ENCODE measurements at regions not wholly inside any gene's neighbourhood (a gene's known extent, or its start where the extent isn't known, plus 50 kb on each side); places are given as distances from the start of the nearest gene placed in this dataset.

DNA sequence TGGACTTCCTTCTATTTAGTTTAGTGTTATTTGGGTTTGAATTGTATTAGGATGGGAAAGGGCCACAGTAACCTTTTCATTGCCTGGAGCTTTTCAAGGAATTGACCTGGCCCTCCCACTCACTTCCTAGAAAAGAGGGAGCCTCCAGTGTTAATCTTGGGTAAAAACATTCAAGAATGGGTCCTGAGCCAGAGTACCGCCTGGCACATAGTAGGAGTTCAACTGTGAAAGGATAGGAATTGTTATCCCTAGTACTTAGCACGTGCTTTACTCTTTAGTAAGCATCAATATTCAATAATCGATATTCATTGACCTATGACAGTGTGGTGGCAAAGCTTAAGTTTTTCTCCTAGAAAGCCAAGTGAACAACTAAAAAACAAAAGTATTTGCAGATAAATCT is 179.9 kb downstream of the IRS1 start:
- no peak for ATAC-seq

DNA sequence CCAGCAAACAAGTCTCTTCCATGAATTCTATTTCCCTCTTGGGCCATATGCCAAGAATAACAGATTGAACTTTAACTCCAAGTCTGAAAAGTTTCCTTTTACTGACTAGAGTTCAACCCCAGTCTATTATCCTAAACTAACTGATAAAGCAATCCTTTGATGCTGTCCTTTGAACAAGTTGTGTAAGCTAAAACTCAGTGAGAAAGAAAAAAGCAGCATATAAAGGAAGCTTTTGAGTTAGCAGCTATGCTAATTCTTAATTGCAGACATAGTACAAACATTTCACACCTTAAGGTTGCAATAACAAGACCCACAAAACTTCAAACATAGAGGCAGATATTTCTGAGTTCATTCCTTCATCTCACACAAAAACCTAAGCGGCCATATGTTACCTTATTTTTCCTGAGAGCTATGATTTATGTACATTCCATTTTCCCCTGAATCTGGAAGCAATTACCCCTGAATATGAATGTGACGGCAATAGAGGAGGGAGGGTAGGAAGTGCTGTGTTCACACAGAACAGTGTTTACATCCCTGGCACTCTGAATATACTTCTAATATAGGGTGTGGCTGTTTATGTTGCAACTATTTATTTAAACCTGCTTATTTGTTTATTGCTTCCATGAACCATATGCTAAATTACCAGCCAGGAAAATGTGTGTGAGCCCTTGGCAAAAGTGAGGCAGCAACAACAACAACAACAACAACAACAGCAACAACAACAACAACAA is 180.6 kb downstream of the IRS1 start:
- no peak for ATAC-seq

DNA sequence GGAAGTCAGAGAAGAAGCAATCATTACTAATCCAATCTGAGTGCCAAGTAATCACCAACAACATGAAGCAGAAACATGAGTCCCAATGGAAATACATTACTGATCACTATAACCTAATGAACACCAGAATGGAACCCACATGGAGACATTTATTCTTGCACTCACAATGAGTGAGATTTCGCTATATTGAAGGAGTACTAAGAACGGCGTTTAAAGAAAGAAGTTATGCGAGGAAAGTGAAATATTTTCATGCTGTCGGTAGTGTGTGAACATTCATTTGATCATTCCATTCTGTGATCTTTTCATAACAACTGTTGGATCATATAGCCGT is 181.1 kb downstream of the IRS1 start:
- no peak for ATAC-seq

DNA sequence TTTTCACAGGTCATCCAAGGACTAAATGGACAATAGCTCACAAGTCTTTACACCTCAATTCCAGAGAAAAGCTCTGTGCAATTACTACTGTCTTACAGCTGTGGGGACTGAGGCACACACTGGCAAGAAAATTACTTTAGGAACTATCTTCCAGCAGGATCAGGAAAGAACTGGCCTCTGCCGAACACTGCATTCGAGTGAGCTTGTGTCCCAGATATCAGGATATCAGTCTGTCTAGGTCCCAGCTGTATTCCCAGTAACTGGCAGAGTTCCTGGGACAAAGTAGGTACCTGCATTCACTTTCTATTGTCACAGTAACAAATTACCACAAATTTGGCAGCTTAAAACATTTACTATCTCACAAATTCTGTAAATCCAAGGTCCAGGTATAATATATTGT is 183.7 kb downstream of the IRS1 start:
- no peak for ATAC-seq

DNA sequence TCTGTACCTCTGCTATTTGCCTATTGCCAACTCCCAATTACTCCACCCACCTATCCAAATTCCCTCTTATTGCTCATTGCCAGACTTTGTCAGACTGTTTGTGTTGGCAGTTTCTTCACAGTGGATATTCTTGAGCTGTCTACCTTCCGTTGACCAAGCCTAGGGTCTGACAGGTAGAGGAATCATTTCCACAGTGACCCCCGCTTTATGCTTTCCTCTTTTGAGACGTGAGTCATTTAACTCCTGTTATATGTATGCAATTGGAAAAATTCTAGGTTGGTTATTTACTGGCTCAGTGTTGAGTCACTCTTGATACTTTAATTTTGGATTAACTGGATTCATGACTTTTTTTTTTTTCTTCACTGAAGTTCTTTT is 187.7 kb downstream of the IRS1 start:
- ATAC-seq = no peak

DNA sequence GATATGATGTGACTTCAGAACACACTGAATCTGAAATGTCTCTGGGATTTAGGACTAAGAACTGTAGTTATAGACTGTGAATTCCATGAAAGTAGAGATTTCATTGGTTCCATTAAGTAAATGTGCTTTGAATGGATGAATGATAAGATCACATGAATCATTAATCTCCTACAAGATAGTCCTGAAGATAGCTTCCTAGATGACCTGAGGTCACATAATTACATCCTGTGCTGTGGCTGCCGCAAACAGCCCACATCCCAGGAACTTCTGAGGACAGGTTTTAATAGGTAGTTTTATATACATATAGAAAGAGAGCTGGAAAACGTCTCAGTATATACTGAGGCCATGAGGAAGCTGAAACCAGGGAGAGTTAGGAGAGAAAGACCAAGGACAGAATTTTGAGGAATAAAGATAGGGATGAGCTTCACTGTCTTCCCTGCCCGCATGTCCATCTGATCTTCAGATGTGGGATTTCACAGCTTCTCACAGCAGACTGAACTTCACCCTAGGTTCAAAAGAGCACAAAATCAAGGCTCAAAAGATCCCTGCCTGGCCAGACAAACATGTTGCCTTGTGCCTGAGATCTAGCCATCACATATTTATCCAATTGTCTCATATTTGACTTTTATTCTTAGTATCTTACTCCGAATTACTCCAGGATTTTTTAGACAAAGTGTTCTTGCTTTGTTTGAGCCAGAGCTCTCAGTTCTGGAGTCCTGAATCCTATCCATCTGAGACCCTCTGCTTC is 188.2 kb downstream of the IRS1 start:
- ATAC-seq = no peak

DNA sequence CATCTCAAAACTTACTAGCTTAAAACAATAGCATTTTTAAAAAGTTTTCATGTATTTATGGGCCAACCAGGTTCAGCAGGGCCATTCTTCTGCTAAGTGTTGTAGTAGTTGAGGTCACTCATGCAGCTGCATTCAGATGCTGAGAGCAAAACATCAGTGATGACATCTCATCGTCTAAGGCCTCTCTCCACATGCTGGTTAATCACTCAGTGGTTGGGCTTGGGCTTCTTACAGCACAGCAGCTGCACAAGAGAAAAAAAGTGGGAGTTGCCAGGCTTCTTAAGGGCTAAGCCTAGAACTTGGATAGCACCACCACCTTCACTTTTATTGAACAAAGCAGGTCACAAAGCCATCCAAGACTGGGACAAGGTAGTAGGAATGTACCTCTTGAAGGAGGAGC is 190.3 kb downstream of the IRS1 start:
- ATAC-seq = no peak

DNA sequence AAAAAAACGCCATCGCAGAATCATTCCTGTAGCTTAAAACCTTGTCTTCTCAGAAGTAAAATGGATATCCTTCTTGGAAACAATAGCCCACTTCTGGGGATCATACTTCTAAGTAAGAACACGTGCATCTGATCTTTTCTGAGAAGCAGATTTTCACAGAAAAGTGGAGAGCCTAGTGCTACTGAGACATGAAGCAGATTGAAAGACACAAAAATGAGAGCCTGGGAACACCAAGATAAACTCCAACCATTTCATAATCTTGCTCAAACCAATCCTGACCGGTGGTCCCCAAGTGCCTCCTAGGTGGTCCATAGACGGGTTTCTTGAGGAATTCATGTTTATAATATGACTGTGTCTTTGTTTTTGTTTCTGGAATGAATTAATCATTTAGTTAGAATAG is 191.2 kb downstream of the IRS1 start:
- ATAC-seq = no peak

DNA sequence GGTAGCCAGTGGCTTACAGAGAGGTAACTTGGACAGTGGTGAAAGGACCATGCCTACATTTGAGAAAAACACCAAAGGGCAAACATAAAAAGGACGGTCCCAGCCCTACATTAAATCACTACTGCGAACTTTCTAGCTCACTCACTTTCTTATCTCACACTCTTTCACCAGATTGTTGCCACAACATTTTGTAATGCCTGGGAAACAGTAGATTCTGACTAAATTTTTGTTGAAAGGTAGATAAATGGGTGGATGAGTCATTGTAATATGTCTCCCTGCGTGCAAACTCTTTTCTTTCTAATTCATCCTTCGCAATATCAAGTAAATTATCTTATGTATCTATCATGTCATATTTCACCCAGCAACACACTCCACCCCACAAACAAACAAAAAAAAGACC is 192.2 kb downstream of the IRS1 start:
- ATAC-seq = no peak

DNA sequence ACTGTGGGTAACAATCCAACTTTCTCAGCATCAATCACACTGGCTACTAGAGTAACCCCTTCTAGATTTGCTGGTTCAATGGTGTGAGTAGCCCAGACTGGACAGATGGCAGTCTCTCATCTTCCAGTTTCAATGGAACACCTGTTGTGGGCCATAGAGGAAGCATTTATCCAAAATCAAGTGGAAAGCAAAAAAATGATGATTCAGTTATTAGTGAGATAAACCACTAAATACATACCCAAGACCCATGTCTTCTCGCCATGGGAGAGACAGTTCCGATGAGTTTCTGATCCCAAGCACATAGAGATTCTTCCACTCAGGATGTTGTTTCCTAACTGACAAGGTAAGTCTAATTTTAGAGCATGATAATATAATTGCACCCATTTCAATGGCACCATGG is 194.0 kb downstream of the IRS1 start:
- no peak for ATAC-seq

DNA sequence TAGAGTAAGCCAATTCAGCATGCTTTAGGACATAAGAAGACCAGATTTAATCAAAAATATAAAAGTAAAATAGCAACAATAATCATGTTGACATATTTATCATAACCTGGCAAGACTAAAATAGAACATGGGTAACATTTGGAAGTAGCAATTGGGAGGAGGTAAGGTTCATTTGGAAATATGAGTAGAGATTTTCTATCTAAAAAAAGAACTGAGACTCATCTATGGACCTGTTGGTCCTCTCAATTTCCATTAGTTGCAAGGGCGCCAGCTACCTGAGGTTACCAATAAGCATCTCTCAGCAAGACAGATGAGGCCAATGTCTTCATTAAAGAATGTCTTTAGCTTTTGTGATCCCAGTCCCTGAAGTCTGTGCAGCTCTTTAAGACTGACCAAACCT is 196.0 kb downstream of the IRS1 start:
- ATAC-seq = no peak

DNA sequence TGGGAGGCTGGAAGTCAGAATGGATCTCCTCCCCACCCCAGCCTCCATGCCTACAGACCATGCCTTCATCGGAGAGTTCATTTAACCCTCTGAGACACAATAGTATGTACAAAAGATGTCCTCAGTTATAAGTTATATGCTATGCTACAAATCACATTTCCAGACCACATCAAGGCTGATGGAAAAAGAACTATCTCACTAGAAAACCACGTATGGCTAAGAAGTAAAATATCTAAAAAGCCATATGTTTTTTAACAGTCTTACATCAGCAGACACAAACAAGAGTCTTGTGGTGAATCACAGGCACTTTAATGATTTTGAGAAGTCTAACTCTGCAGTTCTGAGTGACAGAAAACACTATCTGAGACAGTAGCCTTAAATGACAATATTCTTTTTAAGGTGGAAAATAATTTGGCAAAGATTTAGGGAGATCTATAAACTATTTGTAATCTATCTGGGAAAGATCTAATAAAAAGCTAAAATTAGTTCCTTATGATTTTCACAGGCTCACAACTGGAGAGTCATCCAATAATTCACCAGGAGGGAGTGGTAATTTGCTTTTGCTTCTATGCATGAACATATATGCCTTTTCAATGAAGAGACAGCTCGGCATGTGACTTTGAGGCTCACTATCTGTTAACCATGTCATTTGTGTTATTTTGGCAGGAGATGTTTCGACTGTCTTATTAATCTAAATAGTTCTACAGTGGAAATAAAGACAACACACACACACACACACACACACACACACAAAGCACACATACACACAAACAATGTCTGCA is 197.5 kb downstream of the IRS1 start:
- ATAC-seq = no peak

DNA sequence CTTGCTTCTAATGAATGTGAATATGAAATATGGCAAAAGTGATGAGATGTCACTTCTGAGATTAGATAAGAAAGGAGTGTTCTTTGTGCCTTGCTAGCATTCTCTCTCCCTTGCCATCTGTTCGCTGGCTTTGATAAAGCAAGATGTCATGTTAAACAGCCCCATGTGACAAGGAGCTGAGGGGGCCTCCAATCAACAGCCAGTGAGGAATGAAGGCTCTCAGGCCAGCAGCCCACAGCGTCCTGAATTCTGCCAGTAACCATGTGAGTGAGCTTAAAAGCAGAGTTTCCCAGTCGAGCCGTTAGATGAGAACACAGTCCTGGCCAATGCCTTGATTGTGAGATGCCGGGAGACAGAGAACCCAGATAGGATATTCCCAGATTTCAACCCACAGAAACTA is 198.8 kb downstream of the IRS1 start:
- no peak for ATAC-seq

DNA sequence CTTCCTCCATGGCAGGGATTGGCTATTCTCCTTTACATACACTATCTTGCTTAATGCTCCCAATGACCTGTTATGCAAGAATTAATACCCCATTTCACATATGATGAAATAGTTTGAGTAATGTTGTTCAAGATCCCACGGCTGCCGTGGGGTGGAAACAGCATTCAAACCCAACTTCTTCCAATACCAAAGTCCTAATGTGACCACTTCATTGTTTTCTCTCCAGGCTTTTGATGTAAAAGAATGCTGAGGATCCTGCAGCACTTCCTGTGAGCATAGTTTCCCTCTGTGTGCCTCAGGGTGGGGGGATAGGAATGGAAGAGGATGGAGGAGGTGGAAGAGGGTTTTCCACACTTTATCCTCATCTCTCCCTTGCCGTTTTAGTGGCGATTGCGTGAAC is 199.4 kb downstream of the IRS1 start:
- ATAC-seq = no peak

DNA sequence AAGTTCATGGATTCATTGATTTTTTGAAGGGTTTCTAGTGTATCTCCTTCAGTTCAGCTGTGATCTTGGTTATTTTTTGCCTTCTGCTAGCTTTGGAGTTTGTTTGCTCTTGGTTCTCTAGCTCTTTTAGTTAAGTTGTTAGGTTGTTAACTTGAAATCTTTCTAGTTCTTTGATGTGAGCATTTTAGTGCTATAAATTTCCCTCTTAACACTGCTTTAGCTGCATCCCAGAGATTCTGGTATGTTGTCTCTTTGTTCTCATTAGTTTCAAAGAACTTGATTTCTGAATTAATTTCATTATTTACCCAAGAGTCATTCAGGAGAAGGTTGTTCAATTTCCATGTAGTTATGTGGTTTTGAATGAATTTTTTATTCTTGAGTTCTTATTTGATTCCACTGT is 210.6 kb downstream of the IRS1 start:
- ATAC-seq = no peak

DNA sequence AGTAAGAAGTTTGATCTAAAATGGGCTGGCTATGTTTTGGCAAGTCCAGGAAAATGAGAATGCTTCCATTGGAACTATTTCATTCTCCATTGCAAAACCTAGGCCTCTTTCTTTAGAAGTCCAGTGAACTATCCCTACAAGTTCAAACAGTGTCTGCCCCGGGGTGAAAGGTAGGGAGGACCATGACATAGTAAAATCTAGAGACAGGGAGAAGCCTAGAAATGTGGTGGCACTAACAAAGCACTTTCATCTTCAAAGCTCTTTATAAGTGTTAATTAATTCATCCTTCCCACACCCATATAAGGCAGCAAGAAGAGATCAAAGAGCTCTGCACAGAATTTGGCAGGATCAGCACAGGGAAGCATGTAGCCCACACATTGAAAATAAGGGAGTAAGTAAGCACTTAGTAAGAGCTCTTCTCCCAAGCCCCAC is 214.5 kb downstream of the IRS1 start:
- ATAC-seq = no peak

DNA sequence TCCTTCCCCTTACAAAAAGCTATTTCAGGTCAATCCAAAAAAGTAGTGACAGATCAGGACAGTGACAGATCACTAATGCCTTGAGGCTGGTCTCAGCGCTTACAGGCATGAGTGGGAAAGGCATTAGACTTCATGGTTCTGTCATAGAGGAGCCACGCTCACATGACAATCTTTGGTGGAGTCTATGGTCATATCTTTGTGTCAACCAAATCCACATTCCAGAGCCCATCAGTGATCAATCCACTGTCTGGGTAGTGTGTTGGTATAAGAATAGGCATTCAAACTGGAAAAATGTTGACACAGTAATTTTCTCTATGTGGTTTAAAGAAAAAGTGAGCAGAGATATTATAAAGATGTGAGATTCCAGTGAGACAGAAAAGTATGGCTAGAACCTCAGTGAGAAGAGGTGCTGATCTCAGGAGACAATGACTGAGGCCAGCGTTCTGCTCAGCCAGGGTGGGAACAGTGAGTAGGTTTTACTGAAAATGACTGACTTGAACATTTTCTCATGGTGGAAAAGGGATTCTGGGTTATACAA is 215.0 kb downstream of the IRS1 start:
- no peak for ATAC-seq

DNA sequence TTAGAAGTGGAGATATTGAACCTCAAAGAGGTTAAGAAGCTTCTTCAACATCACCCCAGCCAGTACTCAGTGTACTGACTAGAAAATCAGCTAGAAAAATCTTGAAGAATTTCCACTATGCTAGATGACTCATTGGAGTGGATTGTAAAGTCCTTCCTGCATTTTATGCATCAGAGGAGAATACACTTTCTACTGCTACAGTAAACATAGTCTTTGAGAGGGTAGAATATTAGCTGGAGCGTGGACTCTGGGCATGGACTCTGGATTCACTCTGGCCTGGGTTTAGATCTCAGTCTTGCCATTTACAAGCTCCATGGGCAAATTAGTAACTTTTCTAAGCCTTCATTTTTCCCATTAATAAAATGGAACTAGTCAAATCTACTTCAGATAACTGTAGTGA is 215.9 kb downstream of the IRS1 start:
- ATAC-seq = no peak

DNA sequence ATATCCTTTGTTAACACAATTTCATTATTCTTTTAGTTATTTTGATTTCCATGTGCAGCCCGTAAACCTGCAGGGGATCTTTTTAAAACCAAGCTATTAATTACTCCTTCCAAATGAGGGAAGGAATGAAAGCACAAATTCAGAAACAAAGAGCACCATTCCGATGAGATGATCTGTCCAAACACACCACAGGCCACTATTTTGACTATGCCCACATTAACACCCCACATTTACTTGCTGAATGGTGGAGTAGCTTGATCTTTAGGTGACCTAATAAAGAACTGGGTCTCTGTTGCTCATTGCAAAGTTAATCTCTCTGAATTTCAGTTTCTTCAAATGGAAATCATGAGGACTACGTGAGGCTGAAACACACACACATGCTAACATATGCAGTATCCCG is 218.0 kb downstream of the IRS1 start:
- ATAC-seq = no peak

DNA sequence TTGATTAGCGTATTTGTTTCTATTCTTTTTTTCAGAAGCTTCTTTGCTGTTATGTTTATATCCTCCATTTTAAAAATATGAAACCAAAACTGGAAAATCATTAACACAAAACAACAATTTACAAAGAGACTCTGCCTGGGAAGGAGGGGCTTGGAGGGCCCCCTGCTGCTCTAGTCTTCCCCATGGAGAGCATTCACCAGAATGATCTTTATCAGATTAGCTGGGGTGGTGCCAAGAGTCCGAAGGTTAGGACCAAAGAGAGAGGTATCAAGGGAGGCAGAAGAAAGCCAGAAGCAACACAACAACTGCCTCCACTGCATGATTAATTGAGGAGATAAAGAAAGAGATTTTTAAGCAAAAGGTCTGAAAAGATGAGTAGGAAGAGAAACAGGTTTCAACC is 218.6 kb downstream of the IRS1 start:
- no peak for ATAC-seq

DNA sequence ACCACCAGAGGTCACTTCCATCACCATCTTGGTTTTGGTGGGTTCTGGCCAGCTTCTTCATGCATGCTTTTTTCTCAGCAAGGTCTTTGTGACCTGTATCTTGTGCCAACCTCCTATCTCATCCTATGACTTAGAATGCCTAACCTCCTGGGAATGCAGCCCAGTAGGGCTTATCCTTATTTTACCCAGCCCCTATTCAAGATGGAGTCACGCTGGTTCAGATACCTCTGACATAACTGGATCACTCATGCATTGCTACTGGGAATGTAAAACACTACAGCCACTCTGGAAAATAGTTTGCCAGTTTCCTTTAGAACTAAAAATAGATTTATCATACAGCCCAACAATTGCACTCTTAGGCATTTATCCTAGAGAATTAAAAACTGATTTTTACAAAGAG is 219.2 kb downstream of the IRS1 start:
- no peak for ATAC-seq

DNA sequence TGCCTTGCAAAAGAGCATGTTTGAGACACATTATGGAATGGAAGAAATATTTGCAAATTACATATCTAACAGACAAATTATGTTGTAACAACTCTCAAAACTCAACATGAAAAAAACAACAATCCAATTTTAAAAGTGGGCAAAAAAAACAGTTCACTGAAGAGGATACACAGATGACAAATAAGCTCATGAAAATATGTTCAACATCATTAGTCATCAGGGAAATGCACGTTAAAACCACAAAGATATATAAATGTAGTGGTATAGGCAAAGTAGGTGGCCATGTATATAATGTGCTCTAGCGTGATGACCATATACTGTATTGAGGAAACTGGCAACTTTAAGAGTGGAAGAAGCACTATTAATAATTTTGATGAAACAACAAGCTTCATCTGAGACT is 220.1 kb downstream of the IRS1 start:
- ATAC-seq = no peak

DNA sequence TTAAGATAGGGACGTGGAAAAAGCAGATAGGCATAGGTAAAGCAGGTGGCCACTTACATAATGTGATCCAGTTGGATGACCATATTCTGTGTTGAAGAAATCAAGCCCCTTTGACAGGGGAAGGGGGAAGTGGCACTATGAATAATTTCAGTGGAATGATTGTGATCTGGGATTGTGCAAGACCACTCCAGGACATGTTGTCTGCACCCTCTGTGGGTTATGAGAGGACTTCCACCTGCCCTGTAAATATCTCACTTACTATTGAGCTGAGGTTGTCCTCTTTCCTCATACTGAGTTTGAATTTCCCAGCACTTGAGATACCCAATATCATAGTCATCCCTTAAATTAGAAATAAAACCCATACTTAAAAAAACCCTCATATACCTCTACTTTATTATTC is 220.7 kb downstream of the IRS1 start:
- no peak for ATAC-seq

DNA sequence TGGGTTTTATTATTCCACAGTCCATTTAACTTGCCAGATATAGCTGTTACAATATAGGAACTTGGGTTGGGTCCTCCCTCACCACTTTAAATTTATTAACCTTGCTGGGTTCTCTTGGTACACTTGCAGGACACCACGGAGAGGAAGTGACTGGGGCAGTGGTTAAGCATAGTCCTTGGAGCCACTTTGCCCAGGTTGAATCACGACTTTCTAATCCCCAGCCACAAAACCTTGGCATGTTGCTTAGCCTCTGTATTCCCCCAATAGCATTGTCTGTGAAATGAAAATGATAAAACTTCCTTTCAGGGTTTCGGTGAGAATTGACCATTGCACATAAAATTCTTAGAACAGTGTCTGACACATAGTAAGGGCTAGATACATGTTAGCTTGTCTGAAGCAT is 221.2 kb downstream of the IRS1 start:
- ATAC-seq = no peak
